ENCODE measurements at regions not wholly inside any gene's neighbourhood (a gene's known extent, or its start where the extent isn't known, plus 50 kb on each side); places are given as distances from the start of the nearest gene placed in this dataset.
"Not testable (repeated sequence)": the region's sequence is repeated elsewhere in the genome, so short reads cannot be mapped to it uniquely, and the experiment has no call there.

DNA sequence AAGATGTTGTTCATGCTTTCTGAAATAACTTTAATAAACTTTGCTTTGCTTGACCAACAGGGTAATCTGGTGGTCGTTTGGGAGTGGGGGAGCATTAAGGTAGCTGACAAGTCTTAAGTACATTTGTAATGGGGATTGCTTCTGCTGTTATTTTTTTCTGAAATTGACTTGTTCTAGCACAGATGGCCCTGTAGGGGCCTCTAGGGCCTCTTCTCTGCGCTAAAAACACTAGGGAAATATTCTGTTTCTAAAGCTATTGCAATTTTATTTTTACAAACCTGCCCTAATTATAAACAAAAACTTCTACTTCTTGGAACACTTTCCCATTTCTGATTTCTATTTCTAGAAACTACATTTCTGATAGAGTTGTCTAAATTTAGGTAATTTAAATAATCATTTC lies 191.3 kb upstream of the KCNJ3 start:
- DNase-seq (ENCODE audit: low spot score): no peak

DNA sequence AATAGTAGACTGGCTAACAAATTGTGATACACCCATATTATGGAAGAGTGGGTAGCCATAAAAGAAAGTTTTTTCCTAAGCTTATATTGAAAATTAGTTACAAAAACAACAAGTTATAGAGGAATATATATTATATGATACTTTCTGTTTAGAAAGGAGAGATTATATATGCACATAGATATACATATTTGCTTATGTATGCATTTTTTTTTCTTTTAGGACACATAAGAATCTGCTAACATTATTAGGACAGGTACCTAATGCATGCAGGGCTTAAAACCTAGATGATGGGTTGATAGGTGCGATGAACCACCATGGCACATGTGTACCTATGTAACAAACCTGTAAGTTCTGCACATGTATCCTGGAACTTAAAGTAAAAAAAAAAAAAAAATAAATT lies 179.6 kb upstream of the KCNJ3 start:
- no peak for DNase-seq (ENCODE audit: low spot score)

DNA sequence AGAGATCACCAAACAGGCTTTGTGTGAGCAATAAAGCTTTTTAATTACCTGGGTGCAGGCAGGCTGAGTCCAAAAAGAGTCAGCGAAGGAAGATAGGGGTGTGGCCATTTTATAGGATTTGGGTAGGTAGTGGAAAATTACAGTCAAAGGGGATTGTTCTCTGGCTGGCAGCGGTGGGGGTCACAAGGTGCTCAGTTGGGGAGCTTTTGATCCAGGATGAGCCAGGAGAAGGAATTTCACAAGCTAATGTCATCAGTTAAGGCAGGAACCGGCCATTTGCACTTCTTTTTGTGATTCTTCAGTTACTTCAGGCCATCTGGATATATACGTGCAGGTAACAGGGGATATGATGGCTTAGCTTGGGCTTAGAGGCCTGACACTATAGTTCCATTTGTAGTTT lies 177.5 kb upstream of the KCNJ3 start:
- DNase-seq (ENCODE audit: low spot score): not testable (repeated sequence)

DNA sequence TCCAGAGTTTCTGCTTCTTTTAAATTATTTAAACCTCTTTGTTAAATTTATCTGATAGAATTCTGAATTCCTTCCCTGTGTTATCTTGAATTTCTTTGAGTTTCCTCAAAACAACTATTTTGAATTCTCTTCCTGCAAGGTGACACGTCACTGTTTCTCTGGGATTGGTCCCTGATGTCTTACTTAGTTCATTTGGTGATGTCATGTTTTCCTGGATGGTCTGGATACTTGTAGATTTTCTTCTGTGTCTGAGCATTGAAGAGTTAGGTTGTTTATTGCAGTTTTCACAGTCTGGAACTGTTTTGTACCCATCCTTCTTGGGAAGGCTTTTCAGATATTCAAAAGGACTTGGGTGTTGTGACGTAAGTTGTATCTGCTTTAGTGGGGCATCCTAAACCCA lies 172.3 kb upstream of the KCNJ3 start:
- DNase-seq (ENCODE audit: low spot score): no peak

DNA sequence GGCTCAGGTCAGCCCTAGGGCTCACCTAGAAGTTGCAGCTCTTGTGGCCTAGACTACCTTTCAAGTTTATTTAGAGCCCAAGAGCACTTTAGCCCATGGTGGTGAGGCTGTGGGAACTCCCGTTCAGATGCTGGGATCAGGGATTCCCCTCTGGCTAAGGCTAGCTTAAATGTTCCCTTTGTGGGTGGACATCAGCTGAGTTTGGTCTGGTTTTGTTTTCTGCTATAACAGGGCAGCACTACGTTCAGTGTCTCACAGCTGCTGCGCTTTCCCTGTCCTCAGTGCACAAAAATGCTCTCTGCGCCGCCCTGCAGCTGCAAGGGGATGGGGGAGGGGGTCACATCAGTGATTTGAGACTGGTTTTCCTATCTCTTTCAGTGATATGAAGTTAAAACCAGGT lies 170.5 kb upstream of the KCNJ3 start:
- no peak for DNase-seq (ENCODE audit: low spot score)

DNA sequence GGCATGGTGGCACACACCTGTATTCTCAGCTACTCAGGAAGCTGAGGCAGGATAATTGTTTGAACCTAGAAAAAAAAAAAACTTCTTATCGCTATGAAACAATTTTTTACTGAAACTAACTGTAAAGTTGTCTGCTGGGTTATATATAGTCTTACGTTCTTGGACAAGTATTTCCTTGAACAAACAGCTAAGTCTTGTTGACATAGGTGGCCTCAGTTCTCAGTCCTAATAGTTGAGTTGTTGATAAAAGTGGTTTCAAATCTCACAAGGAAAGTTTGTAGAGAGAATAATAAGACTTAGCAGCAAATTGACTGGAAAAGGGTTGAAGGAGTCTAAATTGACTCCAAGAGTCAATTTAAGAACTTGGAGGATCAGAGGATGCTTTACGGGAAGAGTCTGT lies 166.5 kb upstream of the KCNJ3 start:
- DNase-seq (ENCODE audit: low spot score): no peak

DNA sequence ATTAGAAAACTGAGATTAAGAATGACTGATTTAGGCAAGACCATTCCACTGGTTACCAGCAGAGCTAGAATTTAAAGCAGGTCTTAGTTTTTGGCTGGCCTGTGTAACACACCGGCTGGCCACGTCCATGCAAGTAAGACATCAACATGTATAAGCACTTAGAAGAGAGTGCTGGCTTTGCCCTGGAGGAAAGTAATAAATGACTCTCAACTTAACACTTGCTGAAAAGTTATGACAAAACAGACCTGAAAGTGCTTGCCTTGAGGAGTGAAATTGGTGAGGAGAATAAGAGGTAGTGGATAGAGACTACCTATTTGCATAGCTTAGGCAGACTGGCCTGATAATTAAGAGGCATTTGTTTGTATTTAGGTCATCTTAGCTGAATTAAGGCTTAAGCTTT lies 165.7 kb upstream of the KCNJ3 start:
- DNase-seq (ENCODE audit: low spot score): no peak

DNA sequence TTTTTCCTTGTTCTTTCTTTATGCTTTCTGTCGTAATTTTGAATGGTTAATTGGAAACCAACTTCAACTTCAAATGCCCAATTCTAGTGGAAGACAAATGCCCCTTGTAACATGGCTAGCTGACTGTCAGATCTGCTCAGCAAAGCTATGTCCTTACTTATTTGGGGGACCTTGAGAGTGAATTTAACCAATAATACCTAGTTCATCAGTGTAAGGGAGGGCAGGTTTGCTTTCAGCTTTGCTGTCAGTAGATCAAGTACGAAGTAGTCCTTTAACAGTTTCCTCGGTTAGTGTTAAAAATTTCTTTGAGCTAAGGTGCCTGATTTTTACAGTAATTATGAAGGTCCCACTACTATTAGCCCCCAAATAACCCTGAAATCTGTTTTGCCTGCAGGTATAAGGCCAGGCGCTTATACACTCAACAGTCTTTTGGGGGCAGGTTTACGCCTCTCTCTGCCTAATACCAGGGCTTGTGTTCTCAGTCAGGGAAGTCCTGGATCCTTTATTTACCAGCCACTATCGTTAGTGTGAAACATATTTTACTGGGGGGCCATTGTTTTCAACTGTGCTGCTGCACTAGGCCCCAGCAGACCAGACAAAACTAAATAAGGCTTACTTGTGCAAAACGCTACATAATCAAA lies 165.1 kb upstream of the KCNJ3 start:
- no peak for DNase-seq (ENCODE audit: low spot score)

DNA sequence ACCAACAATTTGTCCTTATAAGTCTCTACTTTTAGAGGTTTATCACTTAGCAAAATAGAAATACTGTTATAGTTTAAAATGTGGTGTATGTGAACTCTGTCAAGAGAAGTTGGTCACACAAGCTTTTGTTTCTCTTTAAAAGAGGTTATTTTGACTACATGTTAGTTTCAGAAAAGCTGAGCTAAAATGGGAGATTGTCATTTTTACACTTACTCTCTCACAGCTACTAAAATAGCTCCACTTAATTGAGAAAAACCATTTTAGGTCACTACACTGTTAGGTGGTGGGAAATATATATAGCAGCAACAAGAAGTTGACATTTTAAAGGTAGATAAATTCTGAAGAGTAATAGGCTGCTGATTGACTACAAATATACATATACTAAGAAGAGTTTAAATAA lies 161.5 kb upstream of the KCNJ3 start:
- no peak for DNase-seq (ENCODE audit: low spot score)

DNA sequence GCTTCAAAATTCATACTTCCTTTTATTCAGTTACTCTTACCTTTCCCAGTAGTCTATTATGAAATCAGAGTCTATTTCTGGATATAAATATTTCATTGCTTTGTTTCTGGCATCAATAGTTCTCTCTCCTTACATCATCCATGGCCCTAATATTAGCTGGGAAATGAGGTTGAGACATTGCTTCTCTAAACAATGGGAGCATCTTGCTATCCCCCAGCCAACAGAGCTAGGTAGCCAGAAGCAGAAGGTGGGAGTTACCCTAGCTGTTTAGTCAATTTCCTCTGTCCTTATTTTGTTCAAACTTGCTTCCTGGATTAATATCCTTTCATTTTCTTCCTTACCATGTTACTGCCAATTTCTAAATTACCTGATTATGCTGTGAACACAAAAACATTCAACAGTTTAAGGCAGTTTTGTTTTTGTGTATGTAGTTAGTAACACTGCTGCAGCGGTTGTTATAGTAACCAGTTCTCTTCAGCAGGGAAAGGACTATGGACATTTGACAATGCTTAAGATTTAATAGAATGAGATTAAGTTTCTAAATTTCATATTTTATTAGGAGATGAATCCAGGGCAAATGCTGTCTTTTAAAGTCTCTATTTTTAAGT lies 160.5 kb upstream of the KCNJ3 start:
- no peak for DNase-seq (ENCODE audit: low spot score)

DNA sequence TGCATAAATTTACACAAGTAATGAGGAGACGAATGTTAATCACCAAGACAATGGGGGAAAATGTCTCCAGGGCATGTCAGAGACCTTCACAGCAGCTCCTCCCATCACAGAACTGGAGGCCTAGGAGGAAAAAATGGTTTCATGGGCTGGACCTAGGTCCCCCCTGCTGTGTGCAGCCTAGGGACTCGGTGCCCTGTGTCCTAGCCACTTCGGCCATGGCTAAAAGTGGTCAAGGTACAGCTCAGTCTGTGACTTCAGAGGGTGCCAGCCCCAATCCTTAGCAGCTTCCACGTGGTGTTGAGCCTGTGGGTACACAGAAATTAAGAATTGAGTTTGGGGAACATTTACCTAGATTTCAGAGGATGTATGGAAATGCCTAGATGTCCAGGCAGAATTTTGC lies 152.2 kb upstream of the KCNJ3 start:
- no peak for DNase-seq (ENCODE audit: low spot score)

DNA sequence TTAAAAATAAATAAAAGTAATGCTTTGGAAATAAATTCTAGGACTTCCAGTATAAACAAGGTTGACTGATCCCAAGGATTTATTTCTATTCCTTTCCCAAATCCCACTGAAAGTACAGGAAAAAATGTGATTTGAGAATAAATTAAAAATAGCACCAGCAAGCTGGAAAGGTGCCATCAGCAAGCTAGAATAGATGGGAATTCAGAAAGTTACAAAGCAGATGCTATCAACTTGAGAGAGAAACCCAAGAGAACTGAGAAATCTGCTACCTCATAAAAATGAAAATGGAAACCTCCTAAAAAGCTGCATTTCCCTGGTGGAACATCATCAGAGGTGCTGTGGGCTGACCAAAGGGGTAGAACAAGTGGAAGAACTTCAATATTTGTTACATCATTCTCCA lies 148.6 kb upstream of the KCNJ3 start:
- DNase-seq (ENCODE audit: low spot score): no peak

DNA sequence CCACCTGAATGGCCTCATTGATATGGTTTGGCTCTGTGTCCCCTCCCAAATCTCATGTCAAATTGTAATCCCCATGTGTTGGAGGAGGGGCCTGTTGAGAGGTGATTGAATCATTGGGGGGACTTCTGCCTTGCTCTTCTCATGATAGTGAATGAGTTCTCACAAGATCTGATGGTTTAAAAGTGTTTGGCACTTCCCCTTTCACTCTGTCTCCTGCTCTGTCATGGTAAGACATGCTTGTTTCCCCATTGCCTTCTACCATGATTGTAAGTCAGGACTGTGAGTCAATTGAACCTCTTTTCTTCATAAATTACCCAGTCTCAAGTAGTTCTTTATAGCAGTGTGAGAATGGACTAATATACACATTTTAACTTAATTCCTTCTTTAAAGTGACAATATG lies 146.8 kb upstream of the KCNJ3 start:
- no peak for DNase-seq (ENCODE audit: low spot score)

DNA sequence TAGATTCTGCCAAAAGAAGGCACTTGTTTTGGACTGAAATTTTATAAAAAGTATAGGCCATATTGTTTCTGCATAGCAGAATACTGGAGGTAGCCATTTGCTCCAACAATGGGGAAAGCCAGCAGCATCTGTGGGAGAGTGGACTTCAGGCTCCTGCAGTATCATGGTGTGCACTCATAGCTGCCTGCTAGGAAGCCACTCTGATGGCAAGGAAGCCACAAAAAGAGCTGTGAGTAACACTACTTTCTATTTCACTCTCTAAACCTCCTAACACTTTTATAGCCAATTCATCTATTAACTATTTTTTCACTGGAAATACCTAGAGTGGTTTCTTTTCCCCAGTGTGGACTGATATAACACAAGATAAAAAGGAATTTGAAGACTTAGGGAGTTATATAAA lies 144.4 kb upstream of the KCNJ3 start:
- no peak for DNase-seq (ENCODE audit: low spot score)

DNA sequence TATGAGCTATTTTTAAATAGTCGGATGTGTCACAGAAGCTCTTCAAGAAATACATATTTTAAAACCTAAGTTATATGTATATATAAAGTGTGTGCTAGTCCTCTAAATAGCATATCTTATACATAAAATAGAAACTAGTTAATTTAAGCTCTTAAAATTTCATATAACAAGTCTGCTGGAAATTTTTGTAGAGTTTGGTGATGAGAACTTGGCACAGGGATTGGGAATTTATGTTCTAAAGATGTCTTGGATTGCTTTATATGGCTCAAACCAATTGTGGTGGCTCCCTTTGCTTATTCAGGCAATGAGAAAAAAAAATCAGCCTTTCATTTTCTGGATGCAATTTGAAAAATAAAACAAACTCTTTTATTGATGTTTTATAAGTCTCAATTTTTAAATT lies 142.8 kb upstream of the KCNJ3 start:
- DNase-seq (ENCODE audit: low spot score): no peak

DNA sequence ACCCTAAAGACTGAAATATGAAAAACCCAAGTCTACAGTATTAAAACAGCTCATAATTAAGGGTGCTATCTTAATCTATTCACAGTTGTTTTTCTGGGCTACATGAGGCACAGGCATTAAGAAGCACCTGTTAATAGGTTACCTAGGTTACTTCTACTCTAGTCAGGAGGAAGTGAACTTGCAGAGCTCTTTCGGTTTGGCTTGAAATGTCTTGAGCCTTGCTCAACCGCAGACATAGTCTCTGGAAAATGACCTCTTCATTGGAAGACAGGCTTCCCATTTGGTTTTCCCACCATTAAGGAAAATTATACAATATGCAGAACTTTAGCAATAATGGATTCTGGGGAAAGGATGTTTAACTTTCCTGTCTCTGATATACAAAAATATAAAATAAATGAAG lies 142.3 kb upstream of the KCNJ3 start:
- DNase-seq (ENCODE audit: low spot score): no peak

DNA sequence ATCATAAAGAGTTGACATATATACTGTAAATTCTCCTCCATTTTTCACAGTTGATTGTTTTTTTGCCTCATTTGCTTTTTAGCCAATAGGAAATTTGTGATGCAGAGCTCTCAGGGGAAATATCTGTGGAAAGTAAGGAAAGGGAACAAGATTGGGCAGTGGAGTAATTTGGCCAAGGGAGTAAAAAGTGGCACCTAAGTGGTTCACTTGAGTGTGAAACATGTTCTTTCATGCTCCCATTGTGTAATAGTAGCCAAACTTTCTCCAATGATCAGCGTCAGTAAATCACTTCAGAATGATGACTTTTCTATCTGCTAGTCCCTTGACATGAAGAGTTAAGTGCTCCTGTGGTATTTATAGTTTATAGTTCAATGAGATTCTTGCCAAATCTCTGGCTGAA lies 141.9 kb upstream of the KCNJ3 start:
- no peak for DNase-seq (ENCODE audit: low spot score)

DNA sequence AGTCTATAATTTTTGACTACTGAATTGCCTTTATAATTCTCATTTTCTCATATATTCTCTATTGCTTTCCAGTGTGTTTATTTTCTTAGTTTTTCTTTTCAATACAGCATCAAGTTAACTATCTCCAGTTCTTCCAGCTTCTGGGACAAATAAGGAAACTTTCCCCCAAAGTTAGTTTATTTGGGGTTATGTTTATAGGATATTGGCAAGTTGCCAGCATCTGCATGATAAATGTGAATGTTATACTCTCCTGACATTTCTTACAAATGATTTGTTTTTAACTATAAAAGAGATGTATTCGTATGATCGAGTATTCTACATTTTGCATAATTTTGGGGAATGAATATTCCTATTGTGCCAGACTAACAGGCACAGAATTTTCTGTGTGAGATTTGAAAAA lies 140.6 kb upstream of the KCNJ3 start:
- no peak for DNase-seq (ENCODE audit: low spot score)

DNA sequence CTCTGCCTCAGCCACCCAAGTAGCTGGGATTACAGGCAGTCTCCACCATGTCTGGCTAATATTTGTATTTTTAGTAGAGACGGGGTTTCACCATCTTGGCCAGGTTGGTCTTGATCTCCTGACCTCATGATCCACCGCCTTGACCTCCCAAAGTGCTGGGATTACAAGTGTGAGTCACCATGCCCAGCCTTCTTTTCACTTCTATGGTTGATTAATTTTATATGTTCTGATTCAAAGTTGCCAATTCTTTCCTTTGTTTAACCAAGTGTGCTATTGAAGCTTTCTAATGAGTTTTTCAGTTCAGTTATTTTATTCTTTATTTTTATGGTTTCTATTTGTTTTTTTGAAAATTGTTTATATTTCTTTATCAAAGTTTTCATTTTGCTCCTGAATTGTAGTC lies 133.1 kb upstream of the KCNJ3 start:
- DNase-seq (ENCODE audit: low spot score): no peak

DNA sequence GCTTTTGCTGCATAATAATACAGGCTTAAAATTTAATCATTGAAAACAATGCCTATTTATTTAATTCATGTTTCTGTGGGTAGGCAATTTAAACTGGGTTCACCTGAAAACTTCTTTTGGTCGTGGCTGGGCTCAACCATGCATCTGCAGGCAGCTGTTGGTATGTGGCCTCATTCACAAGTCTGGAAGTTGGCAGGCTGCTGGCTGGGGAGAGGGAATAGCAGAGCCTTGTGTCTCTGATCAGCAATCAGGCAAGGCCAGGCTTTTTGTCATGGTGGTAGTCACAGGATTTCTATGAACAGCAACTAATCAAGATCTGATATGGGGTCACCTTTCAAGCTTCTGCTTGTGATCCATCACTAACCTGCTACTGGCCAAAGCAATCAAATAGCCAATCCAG lies 130.1 kb upstream of the KCNJ3 start:
- DNase-seq (ENCODE audit: low spot score): no peak

DNA sequence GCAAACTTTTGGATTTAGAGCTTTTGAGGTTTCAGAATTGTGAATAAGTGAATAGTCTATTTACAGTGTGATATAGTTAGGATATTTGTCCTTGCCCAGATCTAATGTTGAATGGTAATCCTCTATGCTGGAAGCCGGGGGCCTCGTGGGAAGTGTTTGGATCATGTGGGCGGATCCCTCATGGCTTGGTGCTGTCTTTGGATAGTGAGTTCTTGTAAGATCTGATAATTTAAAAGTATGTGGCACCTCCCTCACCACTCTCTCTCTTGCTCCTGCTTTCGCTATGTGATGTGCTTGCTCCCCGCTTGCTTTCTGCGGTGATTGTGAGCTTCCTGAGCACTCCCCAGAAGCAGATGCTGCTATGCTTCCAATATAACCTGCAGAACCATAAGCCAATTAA lies 128.0 kb upstream of the KCNJ3 start:
- no peak for DNase-seq (ENCODE audit: low spot score)

DNA sequence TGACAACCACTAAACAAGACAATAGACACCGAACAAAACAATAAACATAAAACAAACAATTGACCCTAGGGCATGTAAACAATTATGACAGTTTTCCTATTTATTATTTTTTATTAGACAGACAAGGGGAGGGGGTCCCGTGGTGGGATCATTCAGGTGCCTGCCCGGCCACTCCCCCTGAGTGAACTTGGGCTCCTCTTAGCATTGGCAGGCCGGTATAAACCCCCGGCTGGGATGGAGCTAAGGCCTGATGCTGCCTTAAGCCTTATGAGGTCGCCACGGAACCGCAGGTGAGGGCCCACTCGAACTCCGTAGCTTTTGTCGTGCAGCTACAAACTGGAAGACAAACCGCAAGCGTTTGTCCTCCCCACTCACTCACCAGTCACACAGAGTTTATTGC lies 121.8 kb upstream of the KCNJ3 start:
- not testable (repeated sequence) for DNase-seq (ENCODE audit: low spot score)

DNA sequence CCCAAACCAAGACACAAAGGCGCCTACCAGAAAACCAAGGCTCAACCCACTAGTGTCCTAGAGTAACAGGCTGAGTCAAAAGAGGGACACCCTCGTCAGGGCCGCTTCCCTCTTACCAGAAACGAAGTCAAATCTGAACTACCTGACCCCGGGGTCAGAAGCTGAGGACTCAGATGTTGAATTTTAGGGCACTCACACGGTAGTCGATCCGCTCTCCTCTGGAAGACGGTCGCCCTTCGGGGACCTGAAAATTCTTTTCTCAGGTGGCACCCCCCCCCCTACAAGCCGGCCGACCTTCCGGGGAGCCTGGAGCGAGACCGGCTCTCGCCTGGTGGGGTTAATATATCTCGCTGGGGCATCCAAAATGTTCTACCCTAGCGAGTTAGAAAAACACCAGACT lies 121.1 kb upstream of the KCNJ3 start:
- DNase-seq (ENCODE audit: low spot score): no peak

DNA sequence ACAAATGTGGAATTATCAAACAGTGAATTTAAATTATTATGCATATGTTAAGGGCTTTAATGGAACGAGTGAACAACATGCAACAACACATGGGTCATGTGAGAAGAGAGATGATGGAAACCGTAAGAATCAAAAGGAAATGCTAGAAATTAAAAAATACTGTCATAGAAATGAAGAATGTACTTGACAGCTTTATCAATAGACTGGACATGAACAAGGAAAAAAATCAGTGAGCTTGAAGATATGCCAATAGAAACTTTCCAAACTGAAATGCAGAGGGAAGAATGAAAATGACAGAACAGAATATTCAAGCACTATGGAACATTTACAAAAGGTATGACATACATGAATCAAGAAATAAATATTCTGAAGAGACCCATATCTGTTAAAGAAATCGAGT lies 117.7 kb upstream of the KCNJ3 start:
- DNase-seq (ENCODE audit: low spot score): no peak

Measured in ureter (tissue), 1 donor.